Progenitor cell of endocrine pancreas (in vitro differentiated cells): ENCODE measurements at regions not wholly inside any gene's neighbourhood (a gene's known extent, or its start where the extent isn't known, plus 50 kb on each side); places are given as distances from the start of the nearest gene placed in this dataset.
A peak's percentile ranks its signal among the peaks of the same experiment; 100 is the strongest.

Experiments
- DNase-seq: peaks from one replicate; pipeline ENCODE4 v3.0.0; 2021; ENCODE audit warnings: low spot score; ENCODE audit not compliant: unreplicated experiment
- H3K27ac Mint-ChIP-seq: 2 replicates; pipeline ENCODE4 v1.8.0; 2021; ENCODE audit warnings: mild to moderate bottlenecking, moderate library complexity, mixed read lengths
- H3K27me3 Mint-ChIP-seq: 2 replicates; pipeline ENCODE4 v1.8.0; 2021; ENCODE audit warnings: mixed read lengths
- H3K36me3 Mint-ChIP-seq: 2 replicates; pipeline ENCODE4 v1.8.0; 2022; ENCODE audit warnings: mixed read lengths; ENCODE audit not compliant: insufficient read depth
- H3K4me1 Mint-ChIP-seq: 2 replicates; pipeline ENCODE4 v1.8.0; 2021; ENCODE audit warnings: low read depth, mixed read lengths
- H3K4me3 Mint-ChIP-seq: 2 replicates; pipeline ENCODE4 v1.8.0; 2021; ENCODE audit warnings: low read depth, mild to moderate bottlenecking, moderate library complexity, mixed read lengths
- H3K9me3 Mint-ChIP-seq: 2 replicates; pipeline ENCODE4 v1.8.0; 2021; ENCODE audit warnings: low read depth, mixed read lengths
- TF ChIP-seq, protein P1 (sequence below): fragments of 200-600 bp; sonication (generic); IDR thresholded peaks from one replicate; pipeline ENCODE4 v1.5.0; 2021; ENCODE audit warnings: antibody characterized with exemption, mild to moderate bottlenecking; ENCODE audit not compliant: unreplicated experiment

GRCh38 chrX:95860127-95860526 is 824.5 kb upstream of the DIAPH2 start:
- Mint-ChIP-seq H3K4me1 (no peaks in the 10 kb centered on the region), H3K36me3 (peaks cover 3% of the 10 kb centered on the region), H3K27me3 (no peaks in the 10 kb centered on the region), H3K4me3 (no peak overlapping the region), H3K9me3 (peaks cover 12% of the 10 kb centered on the region), H3K27ac (no peak overlapping the region)
- TF ChIP-seq, protein P1, sequence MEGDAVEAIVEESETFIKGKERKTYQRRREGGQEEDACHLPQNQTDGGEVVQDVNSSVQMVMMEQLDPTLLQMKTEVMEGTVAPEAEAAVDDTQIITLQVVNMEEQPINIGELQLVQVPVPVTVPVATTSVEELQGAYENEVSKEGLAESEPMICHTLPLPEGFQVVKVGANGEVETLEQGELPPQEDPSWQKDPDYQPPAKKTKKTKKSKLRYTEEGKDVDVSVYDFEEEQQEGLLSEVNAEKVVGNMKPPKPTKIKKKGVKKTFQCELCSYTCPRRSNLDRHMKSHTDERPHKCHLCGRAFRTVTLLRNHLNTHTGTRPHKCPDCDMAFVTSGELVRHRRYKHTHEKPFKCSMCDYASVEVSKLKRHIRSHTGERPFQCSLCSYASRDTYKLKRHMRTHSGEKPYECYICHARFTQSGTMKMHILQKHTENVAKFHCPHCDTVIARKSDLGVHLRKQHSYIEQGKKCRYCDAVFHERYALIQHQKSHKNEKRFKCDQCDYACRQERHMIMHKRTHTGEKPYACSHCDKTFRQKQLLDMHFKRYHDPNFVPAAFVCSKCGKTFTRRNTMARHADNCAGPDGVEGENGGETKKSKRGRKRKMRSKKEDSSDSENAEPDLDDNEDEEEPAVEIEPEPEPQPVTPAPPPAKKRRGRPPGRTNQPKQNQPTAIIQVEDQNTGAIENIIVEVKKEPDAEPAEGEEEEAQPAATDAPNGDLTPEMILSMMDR = no peak
- no peak for DNase-seq

DNA sequence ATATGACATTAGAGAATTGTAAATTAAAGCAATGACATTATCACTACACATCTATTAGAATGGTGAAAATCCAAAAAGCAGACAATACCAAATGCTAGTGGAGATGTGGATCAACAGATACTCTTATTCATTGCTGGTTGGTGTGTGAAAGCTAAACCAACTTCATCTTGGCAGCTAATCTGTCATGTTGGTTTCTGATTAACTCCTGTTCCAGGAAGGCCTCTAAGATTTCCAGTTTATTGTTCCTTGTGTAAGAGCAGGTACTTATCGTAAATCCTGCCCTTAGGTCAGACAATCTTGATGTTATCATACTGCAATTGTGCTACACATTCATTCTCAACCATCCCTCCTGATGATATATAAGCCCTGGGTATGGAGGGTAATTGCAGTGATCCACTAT is 809.0 kb upstream of the DIAPH2 start:
- TF ChIP-seq, protein P1 = no peak
- H3K27ac Mint-ChIP-seq = peak overlapping the region; percentile 14
- H3K27me3 Mint-ChIP-seq = no peaks in the 10 kb centered on the region
- H3K4me1 Mint-ChIP-seq = peaks cover 5% of the 10 kb centered on the region
- no peaks in the 10 kb centered on the region for H3K36me3 Mint-ChIP-seq
- no peak overlapping the region for H3K4me3 Mint-ChIP-seq
- no peak for DNase-seq
- H3K9me3 Mint-ChIP-seq = peaks cover 25% of the 10 kb centered on the region

DNA sequence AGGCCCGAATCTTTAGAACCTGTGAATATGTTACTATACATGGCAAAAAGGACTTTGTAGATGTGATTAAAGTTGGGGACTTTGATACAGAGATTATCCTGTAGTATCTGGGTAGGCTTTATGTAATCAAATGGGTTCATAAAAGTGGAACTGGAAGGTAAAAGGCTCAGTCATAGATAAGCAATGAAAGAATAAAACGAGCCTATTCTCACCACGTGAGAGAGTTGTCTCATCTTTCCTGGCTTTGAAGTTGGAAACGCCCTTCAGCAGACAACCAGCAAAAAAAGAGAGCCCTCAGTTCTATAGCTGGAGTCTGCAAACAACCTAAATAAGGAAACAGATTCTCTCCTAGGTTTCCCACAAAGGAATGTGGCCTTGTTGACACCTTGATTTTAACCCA is 805.8 kb upstream of the DIAPH2 start:
- peaks cover 13% of the 10 kb centered on the region for H3K9me3 Mint-ChIP-seq
- H3K27ac Mint-ChIP-seq = no peak overlapping the region
- peaks cover 5% of the 10 kb centered on the region for H3K4me1 Mint-ChIP-seq
- H3K36me3 Mint-ChIP-seq = no peaks in the 10 kb centered on the region
- TF ChIP-seq, protein P1 = no peak
- no peaks in the 10 kb centered on the region for H3K27me3 Mint-ChIP-seq
- no peak overlapping the region for H3K4me3 Mint-ChIP-seq
- no peak for DNase-seq

- no peak overlapping the region for H3K27ac Mint-ChIP-seq
- no peaks in the 10 kb centered on the region for H3K27me3 Mint-ChIP-seq
- TF ChIP-seq, protein P1 = no peak
- no peak overlapping the region for H3K4me3 Mint-ChIP-seq
- H3K36me3 Mint-ChIP-seq = no peaks in the 10 kb centered on the region
- no peaks in the 10 kb centered on the region for H3K9me3 Mint-ChIP-seq
- DNase-seq = no peak
- H3K4me1 Mint-ChIP-seq = no peaks in the 10 kb centered on the region
These were observed 800.5 kb upstream of the DIAPH2 start for GRCh38 chrX:95884186-95884585.

GRCh38 chrX:95885074-95885473 is 799.6 kb upstream of the DIAPH2 start:
- Mint-ChIP-seq H3K4me3 (no peak overlapping the region), H3K27ac (no peak overlapping the region), H3K9me3 (no peaks in the 10 kb centered on the region), H3K36me3 (no peaks in the 10 kb centered on the region), H3K4me1 (peaks cover 3% of the 10 kb centered on the region), H3K27me3 (no peaks in the 10 kb centered on the region)
- TF ChIP-seq, protein P1 = no peak
- DNase-seq = no peak
